ENCODE measurements at regions not wholly inside any gene's neighbourhood (a gene's known extent, or its start where the extent isn't known, plus 50 kb on each side); places are given as distances from the start of the nearest gene placed in this dataset.

GRCh38 chr18:72376256-72376655, 167.9 kb downstream of the CBLN2 start:
- H4K20me1 ChIP-seq (ENCODE audit: insufficient read depth): no peaks in the 10 kb centered on the region
- H3K27me3 ChIP-seq (ENCODE audit: insufficient read depth, low read length): no peaks in the 10 kb centered on the region
- no peaks in the 10 kb centered on the region for H3K9me2 ChIP-seq (ENCODE audit: insufficient read depth)
- no peak overlapping the region for H3K4me2 ChIP-seq (ENCODE audit: low read length)
- no peaks in the 10 kb centered on the region for H3K4me1 ChIP-seq (ENCODE audit: control insufficient read depth in 1 of 2, insufficient read depth in 2 of 2, low read length in 2 of 2)
- no peak overlapping the region for H3K9ac ChIP-seq (ENCODE audit: low read length)
- H3K4me3 ChIP-seq (replicated peaks in 1 of 2; ENCODE audit: low read depth in 1 of 2, low read length in 2 of 2): no peak overlapping the region
- no peak for TF ChIP-seq SRF (IDR thresholded peaks at IDR 0.05; ENCODE audit: low read depth)
- TF ChIP-seq ATF3 (IDR thresholded peaks at IDR 0.05): no peak
- no peak for TF ChIP-seq CBX3 (IDR thresholded peaks at IDR 0.05; ENCODE audit: low read depth)
- TF ChIP-seq POLR2A (IDR thresholded peaks at IDR 0.05; ENCODE audit: borderline replicate concordance, extremely low read depth, insufficient read depth, insufficient read length): no peak
- TF ChIP-seq RAD21 (IDR thresholded peaks at IDR 0.05; ENCODE audit: low read depth): no peak
- TF ChIP-seq CEBPB (IDR thresholded peaks at IDR 0.05; ENCODE audit: low read depth): no peak
- TF ChIP-seq POLR2AphosphoS5 (IDR thresholded peaks at IDR 0.05; ENCODE audit: low read depth, low read length): no peak
- TF ChIP-seq TCF7L2 (IDR thresholded peaks at IDR 0.05; ENCODE audit: borderline replicate concordance, extremely low read depth, insufficient read depth, insufficient read length): no peak
- no peaks in the 10 kb centered on the region for H3K36me3 ChIP-seq (ENCODE audit: control insufficient read depth in 1 of 2, insufficient read depth in 2 of 2, low read length in 2 of 2)
- H3K27ac ChIP-seq (ENCODE audit: low read depth, low read length): no peak overlapping the region
- no peaks in the 10 kb centered on the region for H3K79me2 ChIP-seq (ENCODE audit: insufficient read depth, low read length)
- no peak overlapping the region for H2AFZ ChIP-seq (ENCODE audit: low read depth, low read length, poor library complexity, severe bottlenecking)
- BruUV-seq (replicated peaks): no TSS peak
- intact Hi-C loops (cut with micrococcal nuclease): no loop called here
- no peak for DNase-seq (ENCODE audit: low read depth, low spot score)
- H3K9me3 ChIP-seq (ENCODE audit: control insufficient read depth in 1 of 2, insufficient read depth in 1 of 2, low read depth in 1 of 2, low read length in 2 of 2): peaks cover 15 to 32% of the 10 kb centered on the region in 2 experiments; a peak in 2 of 4 replicates
- POLR2A ChIA-PET: no interaction called here
- ATAC-seq: no peak
- RAD21 ChIA-PET (ENCODE audit: low non-redundant PET in 1 of 2, low total read pairs in 2 of 2, uncharacterized antibody in 2 of 2, unreplicated experiment in 2 of 2): no interaction called here
- CTCF ChIA-PET: no interaction called here

- H3K4me3 ChIP-seq (replicated peaks in 1 of 2; ENCODE audit: low read depth in 1 of 2, low read length in 2 of 2): no peak overlapping the region
- H3K4me1 ChIP-seq (ENCODE audit: control insufficient read depth in 1 of 2, insufficient read depth in 2 of 2, low read length in 2 of 2): no peaks in the 10 kb centered on the region
- H2AFZ ChIP-seq (ENCODE audit: low read depth, low read length, poor library complexity, severe bottlenecking): no peak overlapping the region
- DNase-seq (ENCODE audit: low read depth, low spot score) (no peak), ATAC-seq (no peak)
- H3K4me2 ChIP-seq (ENCODE audit: low read length): no peak overlapping the region
- POLR2A ChIA-PET: no interaction called here
- H3K9ac ChIP-seq (ENCODE audit: low read length): no peak overlapping the region
- peaks cover 15 to 31% of the 10 kb centered on the region in 2 experiments; a peak in 2 of 4 replicates for H3K9me3 ChIP-seq (ENCODE audit: control insufficient read depth in 1 of 2, insufficient read depth in 1 of 2, low read depth in 1 of 2, low read length in 2 of 2)
- RAD21 ChIA-PET (ENCODE audit: low non-redundant PET in 1 of 2, low total read pairs in 2 of 2, uncharacterized antibody in 2 of 2, unreplicated experiment in 2 of 2): no interaction called here
- no peak for TF ChIP-seq SIN3A (IDR thresholded peaks at IDR 0.05; ENCODE audit: low read depth)
- TF ChIP-seq ZFX (IDR thresholded peaks at IDR 0.05): no peak
- no peak for TF ChIP-seq YY1 (IDR thresholded peaks at IDR 0.05; ENCODE audit: extremely low read depth, insufficient replicate concordance, low read depth, low read length)
- no peak for TF ChIP-seq FOSL1 (IDR thresholded peaks at IDR 0.05; ENCODE audit: low read depth)
- H3K9me2 ChIP-seq (ENCODE audit: insufficient read depth): no peaks in the 10 kb centered on the region
- H3K36me3 ChIP-seq (ENCODE audit: control insufficient read depth in 1 of 2, insufficient read depth in 2 of 2, low read length in 2 of 2): no peaks in the 10 kb centered on the region
- intact Hi-C loops (cut with micrococcal nuclease): no loop called here
- CTCF ChIA-PET: no interaction called here
- no peaks in the 10 kb centered on the region for H3K79me2 ChIP-seq (ENCODE audit: insufficient read depth, low read length)
- H3K27ac ChIP-seq (ENCODE audit: low read depth, low read length): no peak overlapping the region
- no peaks in the 10 kb centered on the region for H3K27me3 ChIP-seq (ENCODE audit: insufficient read depth, low read length)
- no TSS peak for BruUV-seq (replicated peaks)
- H4K20me1 ChIP-seq (ENCODE audit: insufficient read depth): no peaks in the 10 kb centered on the region
These were observed 168.5 kb downstream of the CBLN2 start for GRCh38 chr18:72375618-72376017.

All from HCT116 (cell line).